Heart right ventricle (tissue), 16 donors: ENCODE measurements at regions not wholly inside any gene's neighbourhood (a gene's known extent, or its start where the extent isn't known, plus 50 kb on each side); places are given as distances from the start of the nearest gene placed in this dataset.

ENCODE experiments used
- ATAC-seq, 8 donors: fragments of 200-7000 bp; cut with Tn5 transposase; one replicate each; pipeline ENCODE4 v1.9.1; 2020; ENCODE audit warnings: mild to moderate bottlenecking in 8 of 8, moderate library complexity in 8 of 8, moderate number of reproducible peaks in 1 of 8
- DNase-seq, 2 donors: peaks; one replicate each; pipeline ENCODE4 v3.0.0-alpha.2; 2020
- H3K27ac ChIP-seq, 10 donors: fragments of 200-600 bp; sonication (generic) in 2 of 10; one replicate each; pipeline versions ENCODE4 v1.5.0 to v1.8.0; 2020 to 2022; ENCODE audit warnings: mild to moderate bottlenecking in 3 of 10
- H3K27me3 ChIP-seq, 7 donors: fragments of 200-600 bp; one replicate each; pipeline ENCODE4 v1.8.0; 2021 to 2022; ENCODE audit warnings: mild to moderate bottlenecking in 2 of 7
- H3K36me3 ChIP-seq, 9 donors: fragments of 200-600 bp; sonication (generic) in 1 of 9; one replicate each; pipeline versions ENCODE4 v1.5.0 to v1.8.0; 2020 to 2022; ENCODE audit warnings: mild to moderate bottlenecking in 2 of 9
- H3K4me1 ChIP-seq, 9 donors: fragments of 200-600 bp; sonication (generic) in 1 of 9; one replicate each; pipeline versions ENCODE4 v1.5.0 to v1.8.0; 2020 to 2022; ENCODE audit warnings: mild to moderate bottlenecking in 4 of 9
- H3K4me3 ChIP-seq, 10 donors: fragments of 200-600 bp; sonication (generic) in 2 of 10; one replicate each; pipeline versions ENCODE4 v1.5.0 to v1.8.0; 2020 to 2022; ENCODE audit warnings: mild to moderate bottlenecking in 7 of 10, moderate library complexity in 2 of 10
- H3K9me3 ChIP-seq, 11 donors: fragments of 200-600 bp in 10 of 11; sonication (generic) in 2 of 11; one replicate each; pipeline versions ENCODE4 v1.5.0 to v1.8.0; 2013 to 2022; ENCODE audit warnings: mild to moderate bottlenecking in 2 of 11, control low read depth in 1 of 11, moderate library complexity in 1 of 11
- WGBS, 2 donors: extraction: QIAGEN DNeasy Blood & Tissue Kit; methylation state at CpG; one replicate each; pipeline ENCODE4 v1.1.7; 2013; ENCODE audit warnings: inconsistent platforms in 1 of 2; 5-methylcytosine and 5-hydroxymethylcytosine counted together
- intact Hi-C, 10 donors: fragments of 100-400 bp; cut with DNase I; formaldehyde crosslinking; loops; one replicate each; pipeline versions ENCODE4 v1.11.1 to v1.14.2; 2022
- TF ChIP-seq, protein P1 (sequence below), 9 donors: fragments of 200-600 bp; sonication (generic) in 2 of 9; IDR thresholded peaks; one replicate each; pipeline versions ENCODE4 v1.5.0 to v1.8.0; 2021 to 2022; ENCODE audit warnings: antibody characterized with exemption in 9 of 9, mild to moderate bottlenecking in 5 of 9, moderate library complexity in 1 of 9
- donor health status: Arrhythmogenic right ventricular cardiomyopathy.
- donor health status: ischemic (EF 13 %, LVEDD 7.1; RV severe dilation, severe dysfunction).
- donor health status: healthy with polysubstance abuse.
- donor health status: DM: no; HTN: yes; CAD: no.
- donor health status: DM: no; HTN: no; CAD: no.
- donor health status: ischemic (EF 25% LVEDD 6.9; RV normal size, moderate dysfunction).
- donor health status: ischemic (EF 25% LVEDD 5.7; RV mildly dilated, moderate dysfunction).
- donor health status: healthy.
- donor health status: DM: yes; HTN: yes; CAD: no.
- donor health status: Ischemic cardiomyopathy.
- donor health status: ischemic (EF 35%, LVEDD 5.7; RV mildly dilated, moderate dysfunction).
- donor health status: nonischemic (EF 11% LVEDD 7.7; RV severe dilation, severe dysfunction).
- donor health status: DM: yes; HTN: yes; CAD: no.
- donor health status: PGD.
- donor health status: ischemic (EF 29% LVEDD 5.4; RV normal size, mild dysfunction).
- donor health status: nonischemic (EF 23%, LVEDD 6.1; RV moderate dilation, normal function).

DNA sequence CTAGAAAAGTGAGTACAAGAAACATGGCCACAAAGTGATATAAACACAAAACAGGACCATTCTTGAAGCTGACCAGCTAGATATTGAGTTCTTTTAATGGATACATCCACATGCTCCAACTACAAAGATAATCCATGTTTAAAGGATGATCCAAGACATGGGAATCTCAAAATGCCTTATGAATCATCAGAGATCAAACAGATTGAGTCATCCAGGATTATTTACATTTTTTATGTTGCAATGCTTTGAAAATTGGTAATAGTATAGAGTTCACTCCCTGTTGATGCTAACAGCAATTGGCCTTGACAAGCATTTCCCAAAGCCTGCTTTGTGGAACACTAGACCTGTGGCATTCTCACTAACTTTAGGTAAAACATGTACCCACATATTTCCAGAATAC lies 293.0 kb upstream of the TBX3 start:
- Histone ChIP-seq H3K36me3 (no peaks in the 10 kb centered on the region), H3K27me3 (peaks cover 0 to 6% (median 0%) of the 10 kb centered on the region in 7 donors), H3K4me3 (no peak overlapping the region), H3K4me1 (no peaks in the 10 kb centered on the region), H3K9me3 (no peaks in the 10 kb centered on the region), H3K27ac (no peak overlapping the region)
- DNase-seq (no peak), ATAC-seq (no peak)
- intact Hi-C loops, result no loop called here
- TF ChIP-seq, protein P1, sequence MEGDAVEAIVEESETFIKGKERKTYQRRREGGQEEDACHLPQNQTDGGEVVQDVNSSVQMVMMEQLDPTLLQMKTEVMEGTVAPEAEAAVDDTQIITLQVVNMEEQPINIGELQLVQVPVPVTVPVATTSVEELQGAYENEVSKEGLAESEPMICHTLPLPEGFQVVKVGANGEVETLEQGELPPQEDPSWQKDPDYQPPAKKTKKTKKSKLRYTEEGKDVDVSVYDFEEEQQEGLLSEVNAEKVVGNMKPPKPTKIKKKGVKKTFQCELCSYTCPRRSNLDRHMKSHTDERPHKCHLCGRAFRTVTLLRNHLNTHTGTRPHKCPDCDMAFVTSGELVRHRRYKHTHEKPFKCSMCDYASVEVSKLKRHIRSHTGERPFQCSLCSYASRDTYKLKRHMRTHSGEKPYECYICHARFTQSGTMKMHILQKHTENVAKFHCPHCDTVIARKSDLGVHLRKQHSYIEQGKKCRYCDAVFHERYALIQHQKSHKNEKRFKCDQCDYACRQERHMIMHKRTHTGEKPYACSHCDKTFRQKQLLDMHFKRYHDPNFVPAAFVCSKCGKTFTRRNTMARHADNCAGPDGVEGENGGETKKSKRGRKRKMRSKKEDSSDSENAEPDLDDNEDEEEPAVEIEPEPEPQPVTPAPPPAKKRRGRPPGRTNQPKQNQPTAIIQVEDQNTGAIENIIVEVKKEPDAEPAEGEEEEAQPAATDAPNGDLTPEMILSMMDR (IDR thresholded peaks at IDR 0.05), result no peak

DNA sequence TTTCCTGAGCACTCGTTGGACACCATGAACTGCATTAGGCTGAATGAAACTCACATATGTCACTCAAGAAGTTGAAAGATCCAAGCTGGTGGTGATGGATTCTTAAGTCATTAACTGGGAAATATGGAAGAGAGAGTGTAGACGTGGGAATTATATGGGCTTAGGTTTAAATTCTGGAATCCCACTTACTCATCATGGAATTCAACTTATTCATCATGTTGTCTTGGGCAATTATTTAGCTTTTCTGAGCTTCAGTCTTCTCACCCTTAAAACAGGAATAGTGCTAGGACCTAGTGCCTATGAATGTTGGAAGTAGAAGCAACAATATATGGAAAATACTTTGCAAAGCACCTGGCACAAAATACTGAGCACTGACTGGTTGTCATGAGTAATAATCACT lies 292.4 kb upstream of the TBX3 start:
- Histone ChIP-seq H3K27me3 (peaks cover 0 to 6% (median 0%) of the 10 kb centered on the region in 7 donors), H3K36me3 (no peaks in the 10 kb centered on the region), H3K9me3 (no peaks in the 10 kb centered on the region), H3K4me1 (no peaks in the 10 kb centered on the region), H3K4me3 (no peak overlapping the region), H3K27ac (no peak overlapping the region)
- intact Hi-C loops, result no loop called here
- TF ChIP-seq, protein P1 (IDR thresholded peaks at IDR 0.05), result no peak
- ATAC-seq, result no peak
- no peak for DNase-seq
- WGBS, 2 donors, result 92 to 97% methylated on average over 2 of the region's 2 CpGs

DNA sequence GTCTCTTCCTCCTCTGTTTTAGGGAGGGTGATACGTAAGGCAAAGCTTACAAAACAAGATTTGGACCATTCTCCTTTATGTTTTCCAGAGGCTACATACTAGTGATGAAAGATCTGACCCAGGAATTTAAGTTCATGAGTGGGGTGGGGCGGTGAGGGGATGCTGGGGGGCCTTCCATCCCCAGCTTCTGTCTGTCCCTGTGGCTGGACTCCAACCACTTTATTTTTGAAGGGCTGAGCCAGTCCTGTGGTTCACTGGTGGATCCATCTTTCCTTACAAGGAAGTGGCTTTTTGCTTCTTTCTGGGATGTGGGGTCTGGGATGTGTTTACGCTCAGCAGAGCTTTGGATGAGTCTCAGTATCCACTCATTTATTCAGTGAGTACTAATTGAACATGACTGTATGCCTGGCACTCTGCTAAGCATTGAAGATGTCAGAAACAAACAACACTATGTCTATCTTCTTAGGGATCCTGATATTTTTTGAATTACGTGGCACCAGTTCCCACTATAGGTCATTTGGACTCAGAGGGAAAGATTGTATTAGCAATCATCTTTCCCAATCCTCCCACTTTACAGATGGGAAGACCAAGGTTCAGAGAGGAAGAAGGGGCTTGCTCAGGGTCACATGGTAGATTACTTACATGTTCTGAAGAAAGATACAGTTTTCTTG lies 291.8 kb upstream of the TBX3 start:
- H3K27me3 ChIP-seq, result peaks cover 0 to 6% (median 0%) of the 10 kb centered on the region in 7 donors
- DNase-seq, result no peak
- WGBS, 2 donors, result 70 to 72% methylated on average over 4 of the region's 4 CpGs
- H3K9me3 ChIP-seq, result no peaks in the 10 kb centered on the region
- ATAC-seq, result peak in 2 of 8 donors; percentile 42 to 48
- no peak overlapping the region for H3K27ac ChIP-seq
- H3K4me1 ChIP-seq, result no peaks in the 10 kb centered on the region
- no peak overlapping the region for H3K4me3 ChIP-seq
- intact Hi-C loops, result no loop called here
- no peaks in the 10 kb centered on the region for H3K36me3 ChIP-seq
- TF ChIP-seq, protein P1 (IDR thresholded peaks at IDR 0.05), result no peak

DNA sequence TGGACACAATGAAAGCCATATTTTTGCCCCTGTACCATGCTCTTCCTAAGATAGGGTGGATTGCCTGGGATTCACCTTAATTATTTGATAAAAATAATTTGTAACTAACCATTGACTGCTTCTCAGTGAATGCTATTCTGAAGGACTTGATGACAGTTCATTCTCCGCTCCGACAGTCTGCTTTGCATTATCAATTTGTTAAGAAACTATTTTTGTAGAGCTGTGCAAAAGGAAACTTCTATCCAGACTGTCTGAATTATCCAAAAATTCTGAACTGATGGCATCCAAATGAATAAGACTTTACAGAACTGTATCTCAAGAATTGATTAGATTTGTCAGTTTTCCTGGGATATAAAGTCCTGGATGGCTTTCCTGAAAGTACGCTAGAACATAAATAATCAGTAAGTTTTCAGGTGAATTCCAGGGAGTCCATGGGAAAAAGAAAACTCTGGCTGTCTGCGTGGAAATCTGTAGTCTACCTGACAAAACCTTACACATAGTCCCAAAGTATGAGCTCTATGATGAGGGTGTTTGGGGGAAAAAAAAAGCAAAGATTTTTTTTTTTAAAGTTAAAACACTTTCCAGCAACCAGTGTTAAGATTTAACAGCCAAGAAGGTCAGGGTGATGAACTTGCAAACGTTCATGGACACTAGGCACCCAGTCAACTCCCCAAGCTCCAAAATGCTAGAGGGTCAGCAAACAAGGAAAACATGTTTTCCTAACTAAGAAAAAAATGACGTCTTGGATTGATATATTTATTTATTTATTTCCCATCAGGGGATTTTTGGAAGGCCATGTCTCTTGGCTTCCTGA lies 291.1 kb upstream of the TBX3 start:
- peak in 2 of 8 donors; percentile 25 to 76 for ATAC-seq

More for the DNA sequence above, 291.1 kb upstream of the TBX3 start:
- Histone ChIP-seq H3K27ac (no peak overlapping the region), H3K36me3 (no peaks in the 10 kb centered on the region), H3K27me3 (peaks cover 0 to 6% (median 0%) of the 10 kb centered on the region in 7 donors), H3K4me1 (no peaks in the 10 kb centered on the region), H3K4me3 (no peak overlapping the region), H3K9me3 (no peaks in the 10 kb centered on the region)
- 49 to 64% methylated on average over 6 of the region's 6 CpGs for WGBS, 2 donors
- DNase-seq, result no peak
- intact Hi-C loops, result no loop called here
- TF ChIP-seq, protein P1 (IDR thresholded peaks at IDR 0.05), result no peak
